ENCODE measurements at regions not wholly inside any gene's neighbourhood (a gene's known extent, or its start where the extent isn't known, plus 50 kb on each side); places are given as distances from the start of the nearest gene placed in this dataset.
"Not testable (repeated sequence)": the region's sequence is repeated elsewhere in the genome, so short reads cannot be mapped to it uniquely, and the experiment has no call there.

DNA sequence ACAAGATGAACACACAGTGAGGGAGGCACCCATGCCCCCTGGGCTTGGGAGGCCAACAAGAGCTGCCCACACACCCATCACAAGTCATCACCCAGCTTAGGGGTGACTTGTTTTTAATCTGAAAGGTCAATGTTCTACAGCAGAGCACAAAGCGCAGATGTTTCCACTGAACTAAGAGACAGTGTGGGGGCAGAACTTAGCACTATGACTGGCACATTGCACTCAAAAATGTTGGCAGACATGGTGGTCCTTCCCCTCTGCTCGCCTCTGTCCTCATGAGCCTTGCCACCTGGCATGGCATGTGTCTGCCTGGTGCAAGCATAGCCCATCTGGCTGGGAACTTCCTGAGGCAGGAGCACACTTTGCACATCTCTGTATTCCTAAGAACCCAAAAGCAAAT is 81.4 kb upstream of the ZNF98 start:
- POLR2A ChIA-PET, result no interaction called here
- ATAC-seq, result no peak
- Mint-ChIP-seq H3K36me3 (peaks cover 0 to 37% (median 0%) of the 10 kb centered on the region in 3 donors), H3K4me1 (peaks cover 0 to 2% (median 0%) of the 10 kb centered on the region in 4 donors), H3K27ac (no peak overlapping the region), H3K4me3 (no peak overlapping the region), H3K9me3 (peaks cover 0 to 80% (median 40%) of the 10 kb centered on the region in 9 donors), H3K27me3 (peaks cover 0 to 1% (median 0%) of the 10 kb centered on the region in 5 donors)
- DNase-seq, result no peak

DNA sequence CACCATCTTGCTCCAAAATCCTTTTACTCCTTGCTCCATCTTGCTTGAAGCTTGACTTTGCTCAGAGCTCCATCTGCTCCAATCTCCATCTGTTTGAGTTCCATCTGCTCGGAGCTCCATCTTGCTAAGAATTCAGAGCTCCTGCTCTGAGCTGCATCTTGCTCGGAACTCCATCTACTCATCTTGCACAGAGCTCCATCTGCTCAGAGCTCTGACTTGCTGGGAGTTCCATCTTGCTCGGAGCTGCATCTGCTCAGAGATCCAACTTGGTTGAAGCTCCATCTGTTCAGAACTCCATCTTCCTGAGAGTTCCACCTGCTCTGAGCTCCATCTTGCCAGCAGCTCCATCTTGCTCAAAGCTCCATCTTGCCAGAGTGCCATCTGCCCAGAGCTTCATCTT is 80.6 kb upstream of the ZNF98 start:
- no peak for DNase-seq
- POLR2A ChIA-PET, result no interaction called here
- H3K9me3 Mint-ChIP-seq, result peaks cover 0 to 85% (median 41%) of the 10 kb centered on the region in 9 donors
- H3K27me3 Mint-ChIP-seq, result peaks cover 0 to 1% (median 0%) of the 10 kb centered on the region in 5 donors
- peaks cover 0 to 2% (median 0%) of the 10 kb centered on the region in 4 donors for H3K4me1 Mint-ChIP-seq
- H3K4me3 Mint-ChIP-seq, result no peak overlapping the region
- peaks cover 0 to 37% (median 0%) of the 10 kb centered on the region in 3 donors for H3K36me3 Mint-ChIP-seq
- no peak overlapping the region for H3K27ac Mint-ChIP-seq
- ATAC-seq, result no peak

DNA sequence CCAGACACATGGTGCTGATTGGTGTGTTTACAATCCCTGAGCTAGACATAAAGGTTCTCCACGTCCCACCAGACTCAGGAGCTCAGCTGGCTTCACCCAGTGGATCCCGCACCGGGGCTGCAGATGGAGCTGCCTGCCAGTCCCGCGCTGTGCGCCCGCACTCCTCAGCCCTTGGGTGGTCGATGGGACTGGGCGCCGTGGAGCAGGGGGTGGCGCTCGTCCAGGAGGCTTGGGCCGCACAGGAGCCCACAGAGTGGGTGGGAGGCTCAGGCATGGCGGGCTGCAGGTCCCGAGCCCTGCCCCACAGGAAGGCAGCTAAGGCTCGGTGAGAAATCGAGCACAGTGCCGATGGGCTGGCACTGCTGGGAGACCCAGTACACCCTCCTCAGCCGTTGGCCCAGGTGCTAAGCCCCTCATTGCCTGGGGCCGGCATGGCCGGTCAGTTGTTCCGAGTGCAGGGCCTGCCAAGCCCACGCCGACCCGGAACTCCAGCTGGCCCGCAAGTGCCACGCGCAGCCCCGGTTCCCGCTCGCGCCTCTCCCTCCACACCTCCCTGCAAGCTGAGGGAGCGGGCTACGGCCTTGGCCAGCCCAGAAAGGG is 76.8 kb upstream of the ZNF98 start:
- H3K27me3 Mint-ChIP-seq, DNase-seq, H3K4me3 Mint-ChIP-seq, ATAC-seq, H3K4me1 Mint-ChIP-seq, H3K27ac Mint-ChIP-seq, POLR2A ChIA-PET: not testable (repeated sequence)
- H3K36me3 Mint-ChIP-seq, result peaks cover 0 to 35% (median 0%) of the 10 kb centered on the region in 3 donors
- peaks cover 11 to 88% (median 45%) of the 10 kb centered on the region in 9 donors for H3K9me3 Mint-ChIP-seq

DNA sequence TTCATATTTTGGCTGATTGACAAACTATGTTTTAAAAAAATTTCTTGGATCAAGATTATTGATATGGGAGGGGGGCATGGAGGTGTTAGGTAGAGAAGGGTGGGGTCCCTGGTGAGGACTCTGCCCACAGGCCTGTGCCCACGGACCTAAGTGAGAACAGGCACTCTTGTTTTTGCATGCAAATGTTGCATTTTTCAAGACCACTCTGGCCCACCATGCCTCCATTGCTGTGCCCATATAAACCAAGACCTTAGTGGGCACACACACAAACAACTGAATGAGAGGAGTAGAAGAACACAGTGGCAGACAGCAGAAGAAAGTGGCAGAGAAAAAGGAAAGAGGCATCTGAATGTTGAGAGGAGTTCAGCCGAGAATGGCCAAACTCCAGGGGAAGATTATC is 69.6 kb upstream of the ZNF98 start:
- Mint-ChIP-seq H3K36me3 (peaks cover 0 to 41% (median 3%) of the 10 kb centered on the region in 3 donors), H3K4me1 (no peaks in the 10 kb centered on the region), H3K9me3 (peaks cover 11 to 85% (median 58%) of the 10 kb centered on the region in 9 donors), H3K4me3 (no peak overlapping the region), H3K27me3 (peaks cover 0 to 4% (median 0%) of the 10 kb centered on the region in 5 donors), H3K27ac (no peak overlapping the region)
- ATAC-seq (no peak), DNase-seq (no peak)
- POLR2A ChIA-PET, result no interaction called here

DNA sequence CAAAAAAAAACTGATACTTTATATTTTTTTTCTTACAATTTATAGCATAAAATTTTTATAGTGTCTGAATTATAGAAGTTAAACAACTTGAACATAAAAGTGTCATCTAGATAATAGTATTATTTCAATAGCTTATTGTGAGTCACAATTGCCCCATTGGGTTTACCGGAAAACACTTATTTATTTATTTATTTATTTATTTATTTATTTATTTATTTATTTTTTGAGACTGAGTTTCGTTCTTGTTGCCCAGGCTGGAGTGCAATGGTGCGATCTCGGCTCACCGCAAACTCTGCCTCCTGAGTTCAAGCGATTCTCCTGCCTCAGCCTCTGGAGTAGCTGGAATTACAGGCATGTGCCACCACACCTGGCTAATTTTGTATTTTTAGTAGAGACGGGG is 61.4 kb upstream of the ZNF98 start:
- H3K4me3 Mint-ChIP-seq, H3K4me1 Mint-ChIP-seq, ATAC-seq, DNase-seq, H3K27ac Mint-ChIP-seq, H3K27me3 Mint-ChIP-seq, POLR2A ChIA-PET: not testable (repeated sequence)
- Mint-ChIP-seq H3K9me3 (peaks cover 0 to 92% (median 35%) of the 10 kb centered on the region in 9 donors), H3K36me3 (peaks cover 0 to 41% (median 8%) of the 10 kb centered on the region in 3 donors)

DNA sequence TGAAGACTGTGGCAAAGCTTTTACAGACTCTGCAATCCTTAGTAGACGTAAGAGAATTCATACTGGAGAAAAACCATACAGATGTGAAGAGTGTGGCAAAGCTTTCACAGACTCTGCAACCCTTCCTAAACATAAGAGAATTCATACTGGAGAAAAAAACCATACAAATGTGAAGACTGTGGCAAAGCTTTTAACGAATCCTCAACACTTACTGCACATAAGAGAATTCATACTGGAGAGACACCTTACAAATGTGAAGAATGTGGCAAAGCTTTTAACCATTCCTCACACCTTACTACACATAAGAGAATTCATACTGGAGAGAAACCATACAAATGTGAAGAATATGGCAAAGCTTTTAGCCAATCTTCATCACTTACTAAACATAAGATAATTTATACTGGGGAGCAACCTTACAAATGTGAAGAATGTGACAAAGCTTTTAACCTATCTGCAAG is 50.1 kb upstream of the ZNF98 start:
- Mint-ChIP-seq H3K4me3 (no peak overlapping the region), H3K9me3 (peaks cover 15 to 97% (median 57%) of the 10 kb centered on the region in 9 donors), H3K27ac (no peak overlapping the region), H3K36me3 (peaks cover 0 to 60% (median 17%) of the 10 kb centered on the region in 3 donors), H3K4me1 (no peaks in the 10 kb centered on the region), H3K27me3 (no peaks in the 10 kb centered on the region)
- no peak for ATAC-seq
- DNase-seq, result no peak
- POLR2A ChIA-PET, result no interaction called here
